ENCODE measurements at regions not wholly inside any gene's neighbourhood (a gene's known extent, or its start where the extent isn't known, plus 50 kb on each side); places are given as distances from the start of the nearest gene placed in this dataset.

- no peak for TF ChIP-seq CTCF (IDR thresholded peaks at IDR 0.05; ENCODE audit: extremely low read depth in 1 of 2, insufficient read depth in 1 of 2, low read depth in 1 of 2, low read length in 2 of 2)
- TF ChIP-seq EZH2 (IDR thresholded peaks at IDR 0.05; ENCODE audit: borderline replicate concordance, low read depth, low read length, severe bottlenecking), result no peak
- TF ChIP-seq POLR2AphosphoS5 (IDR thresholded peaks at IDR 0.05; ENCODE audit: insufficient read depth, low read depth, low read length), result no peak
Observed at GRCh38 chr4:177242651-177243286, 66.9 kb upstream of the NEIL3 start.
